HepG2 (cell line): ENCODE measurements at regions not wholly inside any gene's neighbourhood (a gene's known extent, or its start where the extent isn't known, plus 50 kb on each side); places are given as distances from the start of the nearest gene placed in this dataset.

Experiments
- ATAC-seq: fragments of 200-7000 bp; cut with Tn5 transposase; 3 replicates; pipeline ENCODE4 v1.9.1; 2020; ENCODE audit warnings: mild to moderate bottlenecking, moderate library complexity
- BruUV-seq: library from RNA; stranded (reverse); fragments of 400-500 nt; replicated peaks from 2 replicates; lab custom pipeline; 2021; lab: Mats Ljungman, UMichigan
- CTCF ChIA-PET: fragments of 300-600 bp; formaldehyde crosslinking; extraction: SDS; loops from one replicate; lab custom pipeline; 2021; ENCODE audit warnings: low total read pairs, inconsistent platforms, low intra/inter-chr PET ratio; lab: Yijun Ruan, JAX
- POLR2A ChIA-PET: fragments of 350-600 bp; sonication (Branson Sonifier 250); formaldehyde crosslinking; loops from one replicate; lab custom pipeline; 2020; ENCODE audit warnings: antibody characterized with exemption, inconsistent platforms; lab: Yijun Ruan, JAX
- DNase-seq: peaks from one replicate; pipeline ENCODE4 v3.0.0-alpha.2; 2015; ENCODE audit warnings: low spot score
- FAIRE-seq: peaks from 3 replicates; lab custom pipeline; 2011; peaks lifted over from hg19 to GRCh38; lab: Jason Lieb, UNC
- H2AFZ ChIP-seq: one replicate; pipeline ENCODE4 v1.6.1; 2011; ENCODE audit warnings: low read length, inconsistent platforms
- H3K27ac ChIP-seq: fragments of 300-600 bp; 3 replicates; pipeline ENCODE4 v1.8.0; 2011; ENCODE audit warnings: mixed run types, mild to moderate bottlenecking, mixed read lengths, low read length, inconsistent platforms; ENCODE audit not compliant: insufficient read depth; ENCODE audit errors: extremely low read length
- H3K27me3 ChIP-seq, 2 experiments: fragments of 200-600 bp in 1 of 2; 2 replicates in 1 of 2; 3 replicates in 1 of 2; pipeline versions ENCODE4 v1.6.0 to v1.8.0; 2011; ENCODE audit warnings: low read length in 2 of 2, mild to moderate bottlenecking in 2 of 2, moderate library complexity in 2 of 2, inconsistent platforms in 1 of 2; ENCODE audit not compliant: insufficient read depth in 2 of 2, control insufficient read depth in 1 of 2
- H3K36me3 ChIP-seq, 2 experiments: fragments of 200-600 bp in 1 of 2; replicated peaks in 1 of 2; 2 replicates in 1 of 2; 3 replicates in 1 of 2; pipeline versions ENCODE4 v1.5.1 to v1.8.0; 2011; ENCODE audit warnings: low read length in 2 of 2, inconsistent platforms in 1 of 2; ENCODE audit not compliant: insufficient read depth in 2 of 2, control insufficient read depth in 1 of 2
- H3K4me1 ChIP-seq: 2 replicates; pipeline ENCODE4 v1.5.1; 2012; ENCODE audit warnings: low read length, inconsistent platforms; ENCODE audit not compliant: insufficient read depth
- H3K4me2 ChIP-seq: 2 replicates; pipeline ENCODE4 v1.6.0; 2011; ENCODE audit warnings: low read depth, low read length, inconsistent platforms
- H3K4me3 ChIP-seq, 3 experiments: fragments of 200-600 bp in 1 of 3; sonication (generic), shearing (Covaris generic) in 1 of 3; replicated peaks in 1 of 3; 2 replicates each; pipeline ENCODE4 v1.5.1; 2011 to 2016; ENCODE audit warnings: low read length in 3 of 3, inconsistent platforms in 2 of 3, low read depth in 2 of 3, mild to moderate bottlenecking in 2 of 3, control low read depth in 1 of 3, mixed read lengths in 1 of 3; ENCODE audit not compliant: insufficient read depth in 1 of 3
- H3K79me2 ChIP-seq: one replicate; pipeline ENCODE4 v1.6.1; 2011; ENCODE audit warnings: low read length, inconsistent platforms; ENCODE audit not compliant: insufficient read depth
- H3K9ac ChIP-seq: 2 replicates; pipeline ENCODE4 v1.6.0; 2011; ENCODE audit warnings: mild to moderate bottlenecking, low read depth, low read length, inconsistent platforms; ENCODE audit not compliant: insufficient read depth
- H3K9me3 ChIP-seq: 2 replicates; pipeline ENCODE4 v1.5.1; 2012; ENCODE audit warnings: mild to moderate bottlenecking, low read length
- H4K20me1 ChIP-seq: 2 replicates; pipeline ENCODE4 v1.6.0; 2011; ENCODE audit warnings: inconsistent platforms, mild to moderate bottlenecking, low read length, moderate library complexity; ENCODE audit not compliant: insufficient read depth
- ARNT2 ChIP-seq: sonication (generic); formaldehyde crosslinking; IDR thresholded peaks from 2 replicates; pipeline ENCODE4 v1.8.0; 2022; ENCODE audit warnings: mild to moderate bottlenecking, low read depth, missing genetic modification reagents, moderate library complexity
- CHD2 ChIP-seq: IDR thresholded peaks from 2 replicates; pipeline ENCODE4 v1.6.1; 2011; ENCODE audit warnings: low read depth, low read length, improper control_type of control experiment
- GATA4 ChIP-seq: sonication (generic); IDR thresholded peaks from 2 replicates; pipeline ENCODE4 v1.6.1; 2016; ENCODE audit warnings: antibody characterized with exemption, low read depth, borderline replicate concordance
- MEIS2 ChIP-seq: sonication (generic); formaldehyde crosslinking; IDR thresholded peaks from 2 replicates; pipeline ENCODE4 v1.9.0; 2021; ENCODE audit warnings: mild to moderate bottlenecking, missing genetic modification reagents
- NFKB2 ChIP-seq: sonication (generic); formaldehyde crosslinking; IDR thresholded peaks from 2 replicates; pipeline ENCODE4 v1.4.0; 2020; ENCODE audit warnings: missing genetic modification reagents, borderline replicate concordance
- RBAK ChIP-seq: sonication (generic); formaldehyde crosslinking; IDR thresholded peaks from 2 replicates; pipeline ENCODE4 v1.5.1; 2020; ENCODE audit warnings: mild to moderate bottlenecking, missing genetic modification reagents
- ZNF253 ChIP-seq: sonication (generic); formaldehyde crosslinking; IDR thresholded peaks from 2 replicates; pipeline ENCODE4 v1.8.0; 2022; ENCODE audit warnings: mild to moderate bottlenecking, missing genetic modification reagents, borderline replicate concordance
- ZNF432 ChIP-seq: sonication (generic); formaldehyde crosslinking; IDR thresholded peaks from 2 replicates; pipeline ENCODE4 v1.5.0; 2020; ENCODE audit warnings: missing genetic modification reagents, mild to moderate bottlenecking, borderline replicate concordance
- ZNF615 ChIP-seq: sonication (generic); formaldehyde crosslinking; IDR thresholded peaks from 2 replicates; pipeline ENCODE4 v1.5.0; 2020; ENCODE audit warnings: mild to moderate bottlenecking, missing genetic modification reagents, borderline replicate concordance
- ZNF660 ChIP-seq: sonication (generic); formaldehyde crosslinking; IDR thresholded peaks from 2 replicates; pipeline ENCODE4 v1.5.1; 2020; ENCODE audit warnings: mild to moderate bottlenecking, low read depth, missing genetic modification reagents, borderline replicate concordance
- ZNF816 ChIP-seq: sonication (generic); formaldehyde crosslinking; IDR thresholded peaks from 2 replicates; pipeline ENCODE4 v1.8.0; 2022; ENCODE audit warnings: missing genetic modification reagents, mild to moderate bottlenecking, borderline replicate concordance
- WGBS: methylation state at CpG from one replicate; pipeline ENCODE4 v1.1.6; 2017; ENCODE audit warnings: low lambda C conversion rate; 5-methylcytosine and 5-hydroxymethylcytosine counted together
- in situ Hi-C: cut with HindIII; loops from 2 replicates; pipeline ENCODE4 v1.10.0; 2017; ENCODE audit warnings: low pct_unique_long_range_greater_than_20kb; ENCODE audit not compliant: extremely low pct_ligation_motif_present
- intact Hi-C: fragments of 100-400 bp; cut with micrococcal nuclease; formaldehyde crosslinking; loops from one replicate; pipeline ENCODE4 v1.10.0; 2022; ENCODE audit not compliant: unreplicated experiment
- TF ChIP-seq, protein P1 (sequence below): sonication (generic); formaldehyde crosslinking; IDR thresholded peaks from 2 replicates; pipeline ENCODE4 v1.9.0; 2021; ENCODE audit warnings: missing genetic modification reagents, mild to moderate bottlenecking, borderline replicate concordance
- TF ChIP-seq, protein P2 (sequence below): sonication (generic); formaldehyde crosslinking; IDR thresholded peaks from 2 replicates; pipeline ENCODE4 v1.4.0; 2020; ENCODE audit warnings: missing genetic modification reagents
- TF ChIP-seq, protein P3 (sequence below): sonication (generic); formaldehyde crosslinking; IDR thresholded peaks from 2 replicates; pipeline ENCODE4 v1.4.0; 2020; ENCODE audit warnings: missing genetic modification reagents
- TF ChIP-seq, protein P4 (sequence below): IDR thresholded peaks from 2 replicates; pipeline ENCODE4 v1.6.1; 2012; ENCODE audit warnings: low read length, improper control_type of control experiment
- TF ChIP-seq, protein P5 (sequence below): sonication (generic); IDR thresholded peaks from 2 replicates; pipeline ENCODE4 v1.6.1; 2016; ENCODE audit warnings: low read depth, borderline replicate concordance

DNA sequence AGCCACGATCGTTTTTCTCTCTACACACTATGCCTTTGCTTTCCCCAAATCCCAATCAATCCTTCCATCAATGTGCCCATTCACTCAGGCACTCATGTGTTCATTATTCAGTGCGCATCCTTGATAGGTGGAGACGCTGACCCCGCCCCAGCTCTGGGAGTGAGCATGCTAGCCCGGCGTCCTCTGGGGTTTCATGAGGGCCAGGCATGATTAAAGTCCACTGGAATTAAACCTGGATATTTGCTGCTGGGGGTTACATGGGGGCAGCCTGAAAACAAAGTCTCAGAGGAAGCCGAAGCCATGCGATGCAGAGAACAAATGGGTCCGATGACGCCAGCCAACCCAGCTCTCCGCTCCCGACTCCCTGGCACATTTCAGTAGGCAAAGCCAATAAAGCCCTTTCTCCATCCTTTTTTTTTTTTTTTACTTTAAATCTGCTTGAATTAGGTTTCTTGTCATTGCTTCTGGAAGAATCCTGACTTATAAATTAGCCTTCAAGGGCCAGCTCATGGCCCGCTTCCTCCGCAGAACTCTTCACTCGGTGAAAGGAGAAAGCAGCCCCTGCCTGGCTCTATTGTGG, 316.4 kb upstream of the ID2 start:
- DNase-seq: no peak
- in situ Hi-C loops (no loop called here), intact Hi-C loops (no loop called here)
- peaks cover 23% of the 10 kb centered on the region for H3K4me1 ChIP-seq
- FAIRE-seq: no peak
- no peak overlapping the region for H3K27ac ChIP-seq
- CTCF ChIA-PET: no interaction called here
- H3K27me3 ChIP-seq: peaks cover 0 to 9% of the 10 kb centered on the region in 2 experiments; a peak in 1 of 5 replicates
- no peak for ATAC-seq
- H3K4me3 ChIP-seq: no peak overlapping the region
- no peaks in the 10 kb centered on the region for H4K20me1 ChIP-seq
- WGBS: 91% methylated on average over 16 of the region's 16 CpGs
- no peak overlapping the region for H3K4me2 ChIP-seq
- H3K36me3 ChIP-seq: no peaks in the 10 kb centered on the region
- H3K9ac ChIP-seq: no peak overlapping the region
- no peaks in the 10 kb centered on the region for H3K9me3 ChIP-seq
- H3K79me2 ChIP-seq: no peaks in the 10 kb centered on the region
- H2AFZ ChIP-seq: no peak overlapping the region
- BruUV-seq: no TSS peak
- POLR2A ChIA-PET: no interaction called here
- TF ChIP-seq ZNF253 (CRISPR knock-in tag): no peak
- no peak for TF ChIP-seq NFKB2 (CRISPR knock-in tag)
- TF ChIP-seq, protein P1, sequence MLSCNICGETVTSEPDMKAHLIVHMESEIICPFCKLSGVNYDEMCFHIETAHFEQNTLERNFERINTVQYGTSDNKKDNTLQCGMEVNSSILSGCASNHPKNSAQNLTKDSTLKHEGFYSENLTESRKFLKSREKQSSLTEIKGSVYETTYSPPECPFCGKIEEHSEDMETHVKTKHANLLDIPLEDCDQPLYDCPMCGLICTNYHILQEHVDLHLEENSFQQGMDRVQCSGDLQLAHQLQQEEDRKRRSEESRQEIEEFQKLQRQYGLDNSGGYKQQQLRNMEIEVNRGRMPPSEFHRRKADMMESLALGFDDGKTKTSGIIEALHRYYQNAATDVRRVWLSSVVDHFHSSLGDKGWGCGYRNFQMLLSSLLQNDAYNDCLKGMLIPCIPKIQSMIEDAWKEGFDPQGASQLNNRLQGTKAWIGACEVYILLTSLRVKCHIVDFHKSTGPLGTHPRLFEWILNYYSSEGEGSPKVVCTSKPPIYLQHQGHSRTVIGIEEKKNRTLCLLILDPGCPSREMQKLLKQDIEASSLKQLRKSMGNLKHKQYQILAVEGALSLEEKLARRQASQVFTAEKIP: no peak
- no peak for TF ChIP-seq CHD2
- TF ChIP-seq, protein P2, sequence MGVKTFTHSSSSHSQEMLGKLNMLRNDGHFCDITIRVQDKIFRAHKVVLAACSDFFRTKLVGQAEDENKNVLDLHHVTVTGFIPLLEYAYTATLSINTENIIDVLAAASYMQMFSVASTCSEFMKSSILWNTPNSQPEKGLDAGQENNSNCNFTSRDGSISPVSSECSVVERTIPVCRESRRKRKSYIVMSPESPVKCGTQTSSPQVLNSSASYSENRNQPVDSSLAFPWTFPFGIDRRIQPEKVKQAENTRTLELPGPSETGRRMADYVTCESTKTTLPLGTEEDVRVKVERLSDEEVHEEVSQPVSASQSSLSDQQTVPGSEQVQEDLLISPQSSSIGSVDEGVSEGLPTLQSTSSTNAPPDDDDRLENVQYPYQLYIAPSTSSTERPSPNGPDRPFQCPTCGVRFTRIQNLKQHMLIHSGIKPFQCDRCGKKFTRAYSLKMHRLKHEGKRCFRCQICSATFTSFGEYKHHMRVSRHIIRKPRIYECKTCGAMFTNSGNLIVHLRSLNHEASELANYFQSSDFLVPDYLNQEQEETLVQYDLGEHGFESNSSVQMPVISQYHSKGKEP (CRISPR knock-in tag): no peak
- TF ChIP-seq ZNF615 (CRISPR knock-in tag): no peak
- TF ChIP-seq ARNT2 (CRISPR knock-in tag): no peak
- TF ChIP-seq, protein P3, sequence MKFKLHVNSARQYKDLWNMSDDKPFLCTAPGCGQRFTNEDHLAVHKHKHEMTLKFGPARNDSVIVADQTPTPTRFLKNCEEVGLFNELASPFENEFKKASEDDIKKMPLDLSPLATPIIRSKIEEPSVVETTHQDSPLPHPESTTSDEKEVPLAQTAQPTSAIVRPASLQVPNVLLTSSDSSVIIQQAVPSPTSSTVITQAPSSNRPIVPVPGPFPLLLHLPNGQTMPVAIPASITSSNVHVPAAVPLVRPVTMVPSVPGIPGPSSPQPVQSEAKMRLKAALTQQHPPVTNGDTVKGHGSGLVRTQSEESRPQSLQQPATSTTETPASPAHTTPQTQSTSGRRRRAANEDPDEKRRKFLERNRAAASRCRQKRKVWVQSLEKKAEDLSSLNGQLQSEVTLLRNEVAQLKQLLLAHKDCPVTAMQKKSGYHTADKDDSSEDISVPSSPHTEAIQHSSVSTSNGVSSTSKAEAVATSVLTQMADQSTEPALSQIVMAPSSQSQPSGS (CRISPR knock-in tag): no peak
- no peak for TF ChIP-seq GATA4
- TF ChIP-seq ZNF660 (CRISPR knock-in tag): no peak
- TF ChIP-seq, protein P4, sequence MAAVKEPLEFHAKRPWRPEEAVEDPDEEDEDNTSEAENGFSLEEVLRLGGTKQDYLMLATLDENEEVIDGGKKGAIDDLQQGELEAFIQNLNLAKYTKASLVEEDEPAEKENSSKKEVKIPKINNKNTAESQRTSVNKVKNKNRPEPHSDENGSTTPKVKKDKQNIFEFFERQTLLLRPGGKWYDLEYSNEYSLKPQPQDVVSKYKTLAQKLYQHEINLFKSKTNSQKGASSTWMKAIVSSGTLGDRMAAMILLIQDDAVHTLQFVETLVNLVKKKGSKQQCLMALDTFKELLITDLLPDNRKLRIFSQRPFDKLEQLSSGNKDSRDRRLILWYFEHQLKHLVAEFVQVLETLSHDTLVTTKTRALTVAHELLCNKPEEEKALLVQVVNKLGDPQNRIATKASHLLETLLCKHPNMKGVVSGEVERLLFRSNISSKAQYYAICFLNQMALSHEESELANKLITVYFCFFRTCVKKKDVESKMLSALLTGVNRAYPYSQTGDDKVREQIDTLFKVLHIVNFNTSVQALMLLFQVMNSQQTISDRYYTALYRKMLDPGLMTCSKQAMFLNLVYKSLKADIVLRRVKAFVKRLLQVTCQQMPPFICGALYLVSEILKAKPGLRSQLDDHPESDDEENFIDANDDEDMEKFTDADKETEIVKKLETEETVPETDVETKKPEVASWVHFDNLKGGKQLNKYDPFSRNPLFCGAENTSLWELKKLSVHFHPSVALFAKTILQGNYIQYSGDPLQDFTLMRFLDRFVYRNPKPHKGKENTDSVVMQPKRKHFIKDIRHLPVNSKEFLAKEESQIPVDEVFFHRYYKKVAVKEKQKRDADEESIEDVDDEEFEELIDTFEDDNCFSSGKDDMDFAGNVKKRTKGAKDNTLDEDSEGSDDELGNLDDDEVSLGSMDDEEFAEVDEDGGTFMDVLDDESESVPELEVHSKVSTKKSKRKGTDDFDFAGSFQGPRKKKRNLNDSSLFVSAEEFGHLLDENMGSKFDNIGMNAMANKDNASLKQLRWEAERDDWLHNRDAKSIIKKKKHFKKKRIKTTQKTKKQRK: no peak
- TF ChIP-seq MEIS2: no peak
- TF ChIP-seq, protein P5, sequence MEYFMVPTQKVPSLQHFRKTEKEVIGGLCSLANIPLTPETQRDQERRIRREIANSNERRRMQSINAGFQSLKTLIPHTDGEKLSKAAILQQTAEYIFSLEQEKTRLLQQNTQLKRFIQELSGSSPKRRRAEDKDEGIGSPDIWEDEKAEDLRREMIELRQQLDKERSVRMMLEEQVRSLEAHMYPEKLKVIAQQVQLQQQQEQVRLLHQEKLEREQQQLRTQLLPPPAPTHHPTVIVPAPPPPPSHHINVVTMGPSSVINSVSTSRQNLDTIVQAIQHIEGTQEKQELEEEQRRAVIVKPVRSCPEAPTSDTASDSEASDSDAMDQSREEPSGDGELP: no peak
- TF ChIP-seq ZNF816: no peak
- TF ChIP-seq ZNF432: no peak
- no peak for TF ChIP-seq RBAK (CRISPR knock-in tag)
